GM13977 (cell line): ENCODE measurements at regions not wholly inside any gene's neighbourhood (a gene's known extent, or its start where the extent isn't known, plus 50 kb on each side); places are given as distances from the start of the nearest gene placed in this dataset.
"Not testable (repeated sequence)": the region's sequence is repeated elsewhere in the genome, so short reads cannot be mapped to it uniquely, and the experiment has no call there.

ENCODE experiments used
- DNase-seq: peaks from one replicate; pipeline ENCODE4 v3.0.0; 2012; ENCODE audit warnings: low spot score
- CTCF ChIP-seq: IDR thresholded peaks from 2 replicates; pipeline ENCODE4 v1.5.1; 2012; ENCODE audit warnings: mild to moderate bottlenecking, control low read depth; ENCODE audit not compliant: insufficient read depth; ENCODE audit errors: extremely low read depth, missing control alignments
- in situ Hi-C: fragments of 300-500 bp; cut with MboI; formaldehyde crosslinking; loops from one replicate; pipeline ENCODE4 v1.12.0; 2022; ENCODE audit warnings: low sequenced_read_pairs, low pct_unique_long_range_greater_than_20kb, mixed read lengths, inconsistent platforms; ENCODE audit not compliant: unreplicated experiment

GRCh38 chr2:175793648-175794047, 208.4 kb downstream of the LNPK start:
- no peak for TF ChIP-seq CTCF
- in situ Hi-C loops, result no loop called here
- no peak for DNase-seq

GRCh38 chr2:175792881-175793280, 209.2 kb downstream of the LNPK start:
- in situ Hi-C loops, result no loop called here
- no peak for DNase-seq
- TF ChIP-seq CTCF, result no peak

DNA sequence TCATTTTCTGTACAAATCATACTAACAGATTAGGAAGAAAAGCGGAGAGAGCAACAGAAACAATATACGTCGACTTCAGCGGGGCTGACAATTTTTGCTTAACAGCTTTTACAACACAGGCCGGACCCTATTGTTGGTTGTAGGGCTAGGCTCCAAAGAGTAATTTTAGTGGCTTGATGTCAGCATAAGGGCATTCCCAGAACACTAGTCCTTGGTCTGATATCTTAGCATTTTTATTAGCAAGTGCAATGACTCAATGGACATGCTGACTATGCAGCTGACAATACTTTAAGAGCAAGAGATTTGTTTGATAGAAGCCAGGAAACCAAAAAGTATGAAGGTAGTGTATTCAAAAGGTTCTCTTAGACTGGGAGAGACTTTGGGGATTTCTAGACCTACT, 209.9 kb downstream of the LNPK start:
- in situ Hi-C loops, result no loop called here
- no peak for TF ChIP-seq CTCF
- DNase-seq, result no peak

DNA sequence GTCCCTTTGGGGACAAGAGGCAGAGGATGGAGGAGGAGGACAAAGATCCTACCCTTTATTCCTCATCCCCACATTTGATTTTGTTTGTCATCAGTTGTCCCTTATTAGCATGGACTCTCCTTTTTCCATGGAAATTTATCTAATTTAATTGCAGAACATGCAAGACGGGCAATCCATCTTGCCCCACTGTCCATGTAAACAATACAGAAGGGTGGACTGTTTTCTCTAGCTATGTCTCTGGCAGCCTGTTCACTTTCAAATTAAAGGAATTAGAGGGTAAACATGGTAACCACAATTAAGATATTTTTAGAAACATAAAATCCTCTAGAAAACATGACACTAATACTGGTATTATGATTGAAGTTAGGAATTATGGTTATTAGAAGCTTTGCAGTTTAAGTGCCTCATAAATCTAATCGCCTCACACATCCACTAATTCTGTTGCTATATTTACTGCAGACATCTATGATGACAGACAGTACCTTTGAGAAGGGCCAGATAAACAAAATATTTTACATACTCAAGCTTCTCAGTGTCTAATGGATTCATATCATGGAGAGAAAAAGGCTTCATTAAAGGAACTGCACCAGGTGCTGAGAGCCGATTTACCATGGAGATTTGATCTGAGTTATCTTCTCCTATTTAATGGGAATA, 215.5 kb downstream of the LNPK start:
- no peak for TF ChIP-seq CTCF
- no peak for DNase-seq
- in situ Hi-C loops, result no loop called here

- in situ Hi-C loops, DNase-seq: not testable (repeated sequence)
These were observed 224.7 kb downstream of the LNPK start for GRCh38 chr2:175777337-175777736.

DNA sequence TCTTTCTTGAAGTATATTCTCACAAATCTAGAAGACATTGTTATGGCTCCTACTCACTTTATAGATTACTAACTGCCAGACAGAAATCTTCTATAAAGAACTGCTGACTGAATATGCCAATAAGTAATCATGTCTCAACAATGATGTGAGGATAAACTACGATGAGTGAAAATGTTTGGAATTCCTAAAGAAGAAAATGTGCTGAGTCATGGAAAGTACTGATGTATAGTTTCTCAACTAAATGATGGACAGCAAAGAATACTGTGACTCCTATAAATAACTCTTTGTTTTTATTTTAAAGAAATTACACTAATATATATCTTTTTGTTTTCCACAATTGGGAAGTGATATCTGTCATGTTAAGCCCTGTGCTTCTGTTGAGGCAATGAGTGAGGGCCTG, 232.9 kb downstream of the LNPK start:
- in situ Hi-C loops, result no loop called here
- no peak for TF ChIP-seq CTCF
- DNase-seq, result no peak

DNA sequence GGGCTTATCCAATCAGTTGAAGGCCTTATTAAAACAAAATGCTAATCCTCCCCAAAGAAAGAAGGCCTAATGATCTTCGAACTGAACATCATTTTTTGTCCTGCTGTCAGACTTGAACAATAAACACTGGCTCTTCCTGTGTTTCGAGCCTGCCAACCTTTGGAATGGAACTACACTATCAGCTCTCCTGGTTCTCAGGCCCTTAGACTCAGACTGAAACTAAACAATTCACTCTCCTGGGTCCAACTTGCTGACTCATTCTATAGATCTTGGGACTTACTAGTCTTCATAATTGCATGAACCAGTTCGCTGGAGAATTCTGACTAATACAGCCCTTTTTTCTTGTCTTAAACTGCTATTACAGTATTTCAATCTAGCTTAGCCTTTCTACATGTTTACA, 235.2 kb downstream of the LNPK start:
- in situ Hi-C loops, result no loop called here
- no peak for DNase-seq
- no peak for TF ChIP-seq CTCF
